Astrocyte (in vitro differentiated cells and primary cell): ENCODE measurements at regions not wholly inside any gene's neighbourhood (a gene's known extent, or its start where the extent isn't known, plus 50 kb on each side); places are given as distances from the start of the nearest gene placed in this dataset.
"Not testable (repeated sequence)": the region's sequence is repeated elsewhere in the genome, so short reads cannot be mapped to it uniquely, and the experiment has no call there.

Experiments
- EZH2 ChIP-seq: IDR thresholded peaks from 2 replicates; pipeline ENCODE4 v1.6.1; 2012; ENCODE audit warnings: mild to moderate bottlenecking, low read length, inconsistent platforms; ENCODE audit not compliant: insufficient read depth
- TF ChIP-seq, protein P1 (sequence below): IDR thresholded peaks from 2 replicates; pipeline ENCODE4 v1.5.1; 2011; ENCODE audit warnings: low read depth, mild to moderate bottlenecking, inconsistent platforms, low read length, moderate library complexity; ENCODE audit not compliant: insufficient read depth

- TF ChIP-seq, protein P1, sequence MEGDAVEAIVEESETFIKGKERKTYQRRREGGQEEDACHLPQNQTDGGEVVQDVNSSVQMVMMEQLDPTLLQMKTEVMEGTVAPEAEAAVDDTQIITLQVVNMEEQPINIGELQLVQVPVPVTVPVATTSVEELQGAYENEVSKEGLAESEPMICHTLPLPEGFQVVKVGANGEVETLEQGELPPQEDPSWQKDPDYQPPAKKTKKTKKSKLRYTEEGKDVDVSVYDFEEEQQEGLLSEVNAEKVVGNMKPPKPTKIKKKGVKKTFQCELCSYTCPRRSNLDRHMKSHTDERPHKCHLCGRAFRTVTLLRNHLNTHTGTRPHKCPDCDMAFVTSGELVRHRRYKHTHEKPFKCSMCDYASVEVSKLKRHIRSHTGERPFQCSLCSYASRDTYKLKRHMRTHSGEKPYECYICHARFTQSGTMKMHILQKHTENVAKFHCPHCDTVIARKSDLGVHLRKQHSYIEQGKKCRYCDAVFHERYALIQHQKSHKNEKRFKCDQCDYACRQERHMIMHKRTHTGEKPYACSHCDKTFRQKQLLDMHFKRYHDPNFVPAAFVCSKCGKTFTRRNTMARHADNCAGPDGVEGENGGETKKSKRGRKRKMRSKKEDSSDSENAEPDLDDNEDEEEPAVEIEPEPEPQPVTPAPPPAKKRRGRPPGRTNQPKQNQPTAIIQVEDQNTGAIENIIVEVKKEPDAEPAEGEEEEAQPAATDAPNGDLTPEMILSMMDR: not testable (repeated sequence)
- TF ChIP-seq EZH2: not testable (repeated sequence)
These were observed 114.7 kb upstream of the NBPF26 start for GRCh38 chr1:120609015-120609573.
